ENCODE measurements at regions not wholly inside any gene's neighbourhood (a gene's known extent, or its start where the extent isn't known, plus 50 kb on each side); places are given as distances from the start of the nearest gene placed in this dataset.

DNA sequence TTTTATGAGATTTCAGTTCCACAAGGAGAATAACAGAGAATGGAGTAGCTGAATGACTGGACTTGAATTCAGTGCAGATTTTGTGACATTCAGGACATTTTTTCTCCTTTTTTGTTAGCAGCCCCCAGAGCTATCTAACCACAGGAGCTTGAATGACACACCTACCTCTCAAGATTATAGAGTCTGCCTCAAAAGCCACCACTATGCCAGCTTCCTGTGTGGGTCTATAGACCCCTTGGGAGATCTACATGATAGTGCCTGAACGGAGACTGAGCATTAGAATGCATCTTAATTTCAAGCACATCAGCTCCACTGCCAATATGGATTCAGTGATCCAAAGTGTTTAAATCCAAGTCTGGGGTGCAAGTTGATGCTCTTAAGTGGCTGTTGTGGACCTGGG lies 74.4 kb upstream of the ZNF648 start:
- peaks cover 10% of the 10 kb centered on the region for H3K9me3 Mint-ChIP-seq (ENCODE audit: low read depth)
- no peaks in the 10 kb centered on the region for H3K4me1 Mint-ChIP-seq (ENCODE audit: low read depth)
- H3K27me3 Mint-ChIP-seq (ENCODE audit: low read depth): peaks cover 4% of the 10 kb centered on the region
- no peak overlapping the region for H3K4me3 Mint-ChIP-seq (ENCODE audit: unreplicated experiment)
- H3K36me3 Mint-ChIP-seq (ENCODE audit: low read depth): no peaks in the 10 kb centered on the region
- TF ChIP-seq, protein P1, sequence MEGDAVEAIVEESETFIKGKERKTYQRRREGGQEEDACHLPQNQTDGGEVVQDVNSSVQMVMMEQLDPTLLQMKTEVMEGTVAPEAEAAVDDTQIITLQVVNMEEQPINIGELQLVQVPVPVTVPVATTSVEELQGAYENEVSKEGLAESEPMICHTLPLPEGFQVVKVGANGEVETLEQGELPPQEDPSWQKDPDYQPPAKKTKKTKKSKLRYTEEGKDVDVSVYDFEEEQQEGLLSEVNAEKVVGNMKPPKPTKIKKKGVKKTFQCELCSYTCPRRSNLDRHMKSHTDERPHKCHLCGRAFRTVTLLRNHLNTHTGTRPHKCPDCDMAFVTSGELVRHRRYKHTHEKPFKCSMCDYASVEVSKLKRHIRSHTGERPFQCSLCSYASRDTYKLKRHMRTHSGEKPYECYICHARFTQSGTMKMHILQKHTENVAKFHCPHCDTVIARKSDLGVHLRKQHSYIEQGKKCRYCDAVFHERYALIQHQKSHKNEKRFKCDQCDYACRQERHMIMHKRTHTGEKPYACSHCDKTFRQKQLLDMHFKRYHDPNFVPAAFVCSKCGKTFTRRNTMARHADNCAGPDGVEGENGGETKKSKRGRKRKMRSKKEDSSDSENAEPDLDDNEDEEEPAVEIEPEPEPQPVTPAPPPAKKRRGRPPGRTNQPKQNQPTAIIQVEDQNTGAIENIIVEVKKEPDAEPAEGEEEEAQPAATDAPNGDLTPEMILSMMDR (IDR thresholded peaks at IDR 0.05): no peak
- no peak overlapping the region for H3K27ac Mint-ChIP-seq (ENCODE audit: unreplicated experiment)
- no peak for DNase-seq (ENCODE audit: low spot score)

DNA sequence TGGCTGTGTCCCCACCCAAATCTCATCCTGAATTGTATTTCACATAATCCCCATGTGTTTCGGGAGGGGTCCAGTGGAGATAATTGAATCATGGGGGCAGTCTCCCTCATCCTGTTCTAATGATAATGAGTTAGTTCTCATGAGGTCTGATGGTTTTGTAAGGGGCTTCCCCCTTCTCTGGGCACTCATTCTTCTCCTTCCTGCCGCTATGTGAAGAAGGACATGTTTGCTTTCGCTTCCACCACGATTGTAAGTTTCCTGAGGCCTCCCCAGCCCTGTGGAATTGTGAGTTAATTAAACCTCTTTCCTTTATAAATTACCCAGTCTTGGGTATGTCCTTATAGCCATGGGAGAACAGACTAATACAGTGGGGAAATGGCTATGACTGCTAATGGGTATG lies 72.7 kb upstream of the ZNF648 start:
- Mint-ChIP-seq H3K4me1 (ENCODE audit: low read depth) (no peaks in the 10 kb centered on the region), H3K27ac (ENCODE audit: unreplicated experiment) (no peak overlapping the region), H3K27me3 (ENCODE audit: low read depth) (peaks cover 4% of the 10 kb centered on the region), H3K4me3 (ENCODE audit: unreplicated experiment) (no peak overlapping the region), H3K36me3 (ENCODE audit: low read depth) (no peaks in the 10 kb centered on the region), H3K9me3 (ENCODE audit: low read depth) (peaks cover 10% of the 10 kb centered on the region)
- TF ChIP-seq, protein P1 (IDR thresholded peaks at IDR 0.05): no peak
- no peak for DNase-seq (ENCODE audit: low spot score)

DNA sequence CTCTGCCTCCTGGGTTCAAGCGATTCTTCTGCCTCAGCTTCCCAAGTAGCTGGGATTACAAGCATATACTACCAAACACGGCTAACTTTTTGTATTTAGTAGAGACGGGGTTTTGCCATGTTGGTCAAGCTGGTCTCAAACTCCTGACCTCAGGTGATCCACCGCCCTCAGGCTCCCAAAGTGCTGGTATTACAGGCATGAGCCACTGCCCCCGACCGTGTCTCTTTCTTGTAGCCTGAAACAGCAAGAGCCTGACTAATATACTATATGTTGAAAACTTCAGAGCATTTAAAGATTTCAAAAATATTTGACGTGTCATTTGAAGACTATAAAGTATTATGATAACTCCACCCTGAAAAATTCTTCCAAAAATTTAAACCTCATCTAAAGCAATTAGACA lies 71.7 kb upstream of the ZNF648 start:
- H3K36me3 Mint-ChIP-seq (ENCODE audit: low read depth): no peaks in the 10 kb centered on the region

DNA sequence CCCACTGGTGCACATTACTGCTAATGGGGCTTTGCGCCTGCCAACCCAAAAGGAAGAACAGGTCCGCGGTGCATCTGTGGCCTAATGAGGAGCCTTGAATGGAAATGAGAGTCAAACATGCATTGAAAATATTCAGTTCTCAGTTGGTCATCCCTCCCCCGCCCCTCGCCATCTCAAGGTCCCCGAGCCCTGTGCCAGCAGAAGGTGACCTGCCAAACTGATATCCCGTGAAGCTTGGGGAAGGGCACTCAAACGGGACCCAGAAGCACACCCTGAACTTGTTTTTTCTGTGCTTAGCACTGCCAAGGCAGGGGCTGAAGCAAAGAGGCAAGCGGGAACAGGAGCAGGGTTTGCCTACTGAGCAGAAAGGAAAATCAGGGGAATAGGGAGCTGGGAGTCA lies 67.9 kb upstream of the ZNF648 start:
- Mint-ChIP-seq H3K27ac (ENCODE audit: unreplicated experiment) (no peak overlapping the region), H3K4me1 (ENCODE audit: low read depth) (peaks cover 3% of the 10 kb centered on the region), H3K4me3 (ENCODE audit: unreplicated experiment) (no peak overlapping the region), H3K36me3 (ENCODE audit: low read depth) (no peaks in the 10 kb centered on the region), H3K9me3 (ENCODE audit: low read depth) (peaks cover 6% of the 10 kb centered on the region), H3K27me3 (ENCODE audit: low read depth) (peaks cover 1% of the 10 kb centered on the region)
- DNase-seq (ENCODE audit: low spot score): no peak
- TF ChIP-seq, protein P1 (IDR thresholded peaks at IDR 0.05): no peak

More for the DNA sequence above, 71.7 kb upstream of the ZNF648 start:
- DNase-seq (ENCODE audit: low spot score): no peak
- H3K4me3 Mint-ChIP-seq (ENCODE audit: unreplicated experiment): no peak overlapping the region
- no peaks in the 10 kb centered on the region for H3K4me1 Mint-ChIP-seq (ENCODE audit: low read depth)
- peaks cover 4% of the 10 kb centered on the region for H3K27me3 Mint-ChIP-seq (ENCODE audit: low read depth)
- TF ChIP-seq, protein P1 (IDR thresholded peaks at IDR 0.05): no peak
- no peak overlapping the region for H3K27ac Mint-ChIP-seq (ENCODE audit: unreplicated experiment)
- peaks cover 10% of the 10 kb centered on the region for H3K9me3 Mint-ChIP-seq (ENCODE audit: low read depth)

DNA sequence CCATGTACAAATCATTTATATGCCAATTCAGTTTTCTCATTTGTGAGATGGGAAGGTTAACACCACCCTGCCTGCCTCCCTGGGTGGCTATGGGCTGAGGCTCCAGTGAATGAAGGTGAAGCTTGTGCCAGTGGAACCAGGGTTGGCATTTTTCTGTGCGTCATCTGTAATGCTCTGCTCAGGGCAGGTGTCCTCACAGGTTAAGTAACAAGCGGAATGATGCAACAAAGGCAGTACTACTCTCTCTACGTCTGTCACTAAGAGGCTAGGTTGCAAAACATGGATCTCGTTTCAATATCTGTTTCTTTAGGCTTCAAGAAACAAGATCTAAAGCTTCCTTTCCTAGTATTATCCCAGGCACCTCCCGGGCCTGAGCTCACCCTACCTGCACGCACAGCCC lies 67.0 kb upstream of the ZNF648 start:
- Mint-ChIP-seq H3K27ac (ENCODE audit: unreplicated experiment) (no peak overlapping the region), H3K4me3 (ENCODE audit: unreplicated experiment) (no peak overlapping the region), H3K27me3 (ENCODE audit: low read depth) (peaks cover 1% of the 10 kb centered on the region), H3K9me3 (ENCODE audit: low read depth) (no peaks in the 10 kb centered on the region), H3K4me1 (ENCODE audit: low read depth) (peaks cover 3% of the 10 kb centered on the region), H3K36me3 (ENCODE audit: low read depth) (no peaks in the 10 kb centered on the region)
- no peak for DNase-seq (ENCODE audit: low spot score)
- TF ChIP-seq, protein P1 (IDR thresholded peaks at IDR 0.05): no peak
